Esophagus muscularis mucosa (tissue), 3 donors: ENCODE measurements at regions not wholly inside any gene's neighbourhood (a gene's known extent, or its start where the extent isn't known, plus 50 kb on each side); places are given as distances from the start of the nearest gene placed in this dataset.

Experiments used
- CTCF ChIP-seq, 3 experiments: fragments of 200-600 bp in 2 of 3; fragments of 450-650 bp in 1 of 3; sonication (generic) in 2 of 3; IDR thresholded peaks; one replicate each; pipeline ENCODE4 v1.5.1; 2017 to 2019; ENCODE audit warnings: antibody characterized with exemption in 3 of 3, mild to moderate bottlenecking in 2 of 3, moderate library complexity in 1 of 3
- POLR2AphosphoS5 ChIP-seq, 2 donors: sonication (generic); formaldehyde crosslinking; IDR thresholded peaks; one replicate each; pipeline ENCODE4 v1.6.1; 2017; ENCODE audit warnings: antibody characterized with exemption in 2 of 2

- TF ChIP-seq CTCF (IDR thresholded peaks at IDR 0.05), result no peak
- no peak for TF ChIP-seq POLR2AphosphoS5 (IDR thresholded peaks at IDR 0.05)
Observed at GRCh38 chr17:36736201-36737156, 135.1 kb downstream of the MRM1 start.
